Osteocyte (in vitro differentiated cells): ENCODE measurements at regions not wholly inside any gene's neighbourhood (a gene's known extent, or its start where the extent isn't known, plus 50 kb on each side); places are given as distances from the start of the nearest gene placed in this dataset.

ENCODE experiments used
- DNase-seq: peaks from one replicate; pipeline ENCODE4 v3.0.0; 2021; ENCODE audit warnings: mixed read lengths; ENCODE audit not compliant: unreplicated experiment; ENCODE audit errors: extremely low spot score
- H3K27ac Mint-ChIP-seq: one replicate; pipeline ENCODE4 v1.8.0; 2021; ENCODE audit warnings: mild to moderate bottlenecking, mixed read lengths; ENCODE audit not compliant: unreplicated experiment
- H3K27me3 Mint-ChIP-seq: one replicate; pipeline ENCODE4 v1.8.0; 2021; ENCODE audit warnings: mixed read lengths; ENCODE audit not compliant: unreplicated experiment
- H3K36me3 Mint-ChIP-seq: one replicate; pipeline ENCODE4 v1.8.0; 2021; ENCODE audit warnings: mixed read lengths; ENCODE audit not compliant: unreplicated experiment
- H3K4me1 Mint-ChIP-seq: one replicate; pipeline ENCODE4 v1.8.0; 2021; ENCODE audit warnings: mixed read lengths; ENCODE audit not compliant: unreplicated experiment
- H3K4me3 Mint-ChIP-seq: one replicate; pipeline ENCODE4 v1.8.0; 2021; ENCODE audit warnings: mild to moderate bottlenecking, moderate library complexity, mixed read lengths; ENCODE audit not compliant: unreplicated experiment
- H3K9me3 Mint-ChIP-seq: one replicate; pipeline ENCODE4 v1.8.0; 2021; ENCODE audit warnings: mixed read lengths; ENCODE audit not compliant: unreplicated experiment
- TF ChIP-seq, protein P1 (sequence below): fragments of 200-600 bp; sonication (generic); IDR thresholded peaks from 2 replicates; pipeline ENCODE4 v1.5.0; 2021; ENCODE audit warnings: antibody characterized with exemption, mild to moderate bottlenecking, moderate library complexity

DNA sequence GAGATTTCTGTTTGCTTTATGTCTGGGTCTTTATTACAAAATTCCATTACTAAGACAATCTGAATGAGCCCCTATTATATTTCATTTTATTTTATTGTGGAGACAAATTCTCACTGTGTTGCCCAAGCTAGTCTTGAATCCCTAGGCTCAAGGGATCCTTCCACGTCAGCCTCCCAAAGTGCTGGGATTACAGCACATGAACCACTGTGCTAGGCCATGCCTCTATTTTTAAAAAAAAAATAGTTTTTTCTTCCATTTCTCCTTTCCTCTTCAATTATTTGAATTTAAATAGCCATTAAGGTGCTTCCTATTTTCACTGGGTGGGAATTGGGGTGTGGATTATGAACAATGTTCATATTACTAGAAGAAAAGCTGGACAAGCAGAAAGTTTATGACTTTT, 1587.4 kb downstream of the GRIK2 start:
- Mint-ChIP-seq H3K9me3 (no peaks in the 10 kb centered on the region), H3K27ac (no peak overlapping the region), H3K4me3 (no peak overlapping the region), H3K4me1 (no peaks in the 10 kb centered on the region), H3K27me3 (peaks cover 2% of the 10 kb centered on the region), H3K36me3 (no peaks in the 10 kb centered on the region)
- DNase-seq = no peak
- TF ChIP-seq, protein P1, sequence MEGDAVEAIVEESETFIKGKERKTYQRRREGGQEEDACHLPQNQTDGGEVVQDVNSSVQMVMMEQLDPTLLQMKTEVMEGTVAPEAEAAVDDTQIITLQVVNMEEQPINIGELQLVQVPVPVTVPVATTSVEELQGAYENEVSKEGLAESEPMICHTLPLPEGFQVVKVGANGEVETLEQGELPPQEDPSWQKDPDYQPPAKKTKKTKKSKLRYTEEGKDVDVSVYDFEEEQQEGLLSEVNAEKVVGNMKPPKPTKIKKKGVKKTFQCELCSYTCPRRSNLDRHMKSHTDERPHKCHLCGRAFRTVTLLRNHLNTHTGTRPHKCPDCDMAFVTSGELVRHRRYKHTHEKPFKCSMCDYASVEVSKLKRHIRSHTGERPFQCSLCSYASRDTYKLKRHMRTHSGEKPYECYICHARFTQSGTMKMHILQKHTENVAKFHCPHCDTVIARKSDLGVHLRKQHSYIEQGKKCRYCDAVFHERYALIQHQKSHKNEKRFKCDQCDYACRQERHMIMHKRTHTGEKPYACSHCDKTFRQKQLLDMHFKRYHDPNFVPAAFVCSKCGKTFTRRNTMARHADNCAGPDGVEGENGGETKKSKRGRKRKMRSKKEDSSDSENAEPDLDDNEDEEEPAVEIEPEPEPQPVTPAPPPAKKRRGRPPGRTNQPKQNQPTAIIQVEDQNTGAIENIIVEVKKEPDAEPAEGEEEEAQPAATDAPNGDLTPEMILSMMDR = no peak

DNA sequence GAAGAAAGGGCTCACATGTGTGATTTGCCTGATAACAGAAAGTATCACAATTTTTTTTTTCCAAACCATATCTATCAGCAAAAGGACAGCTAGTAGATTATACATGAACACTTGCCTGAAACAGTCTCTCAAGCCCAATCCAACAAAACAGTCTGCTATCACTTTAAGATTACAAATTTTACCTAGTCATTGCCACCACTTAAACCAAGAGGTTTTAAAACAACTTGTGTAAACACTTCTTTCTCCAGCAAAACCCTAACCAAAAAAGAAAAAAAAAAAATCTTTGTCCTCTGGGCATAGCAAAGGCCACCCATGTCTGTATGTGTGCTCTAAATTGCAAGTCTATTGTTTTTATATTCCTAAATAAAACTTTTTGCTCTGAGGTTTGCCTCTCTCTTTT, 1568.4 kb downstream of the GRIK2 start:
- peaks cover 4% of the 10 kb centered on the region for H3K27me3 Mint-ChIP-seq
- DNase-seq = no peak
- no peak overlapping the region for H3K27ac Mint-ChIP-seq
- no peaks in the 10 kb centered on the region for H3K9me3 Mint-ChIP-seq
- no peaks in the 10 kb centered on the region for H3K4me1 Mint-ChIP-seq
- no peak overlapping the region for H3K4me3 Mint-ChIP-seq
- TF ChIP-seq, protein P1 = no peak
- H3K36me3 Mint-ChIP-seq = no peaks in the 10 kb centered on the region

DNA sequence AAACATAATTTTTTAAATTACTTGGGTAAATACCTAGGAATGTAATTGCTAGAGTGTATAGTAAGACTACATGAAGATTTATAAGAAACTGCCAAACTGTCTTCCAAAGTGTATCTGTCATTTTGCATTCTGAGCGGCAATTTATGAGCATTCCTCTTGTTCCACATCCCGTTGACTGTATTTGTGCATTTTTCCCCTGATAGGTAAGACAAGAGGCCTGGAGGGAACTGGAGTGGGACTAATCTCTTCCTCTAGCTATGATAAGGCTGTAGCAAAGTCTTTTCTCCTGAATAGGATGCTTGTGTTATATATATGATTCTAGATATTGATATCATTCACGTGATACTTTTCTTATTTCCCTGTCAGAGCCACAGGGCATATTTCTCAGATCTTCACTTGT, 1557.5 kb downstream of the GRIK2 start:
- H3K27ac Mint-ChIP-seq = no peak overlapping the region
- no peaks in the 10 kb centered on the region for H3K36me3 Mint-ChIP-seq
- H3K9me3 Mint-ChIP-seq = no peaks in the 10 kb centered on the region
- no peak for DNase-seq
- no peaks in the 10 kb centered on the region for H3K4me1 Mint-ChIP-seq
- H3K4me3 Mint-ChIP-seq = no peak overlapping the region
- TF ChIP-seq, protein P1 = no peak
- H3K27me3 Mint-ChIP-seq = peaks cover 2% of the 10 kb centered on the region

DNA sequence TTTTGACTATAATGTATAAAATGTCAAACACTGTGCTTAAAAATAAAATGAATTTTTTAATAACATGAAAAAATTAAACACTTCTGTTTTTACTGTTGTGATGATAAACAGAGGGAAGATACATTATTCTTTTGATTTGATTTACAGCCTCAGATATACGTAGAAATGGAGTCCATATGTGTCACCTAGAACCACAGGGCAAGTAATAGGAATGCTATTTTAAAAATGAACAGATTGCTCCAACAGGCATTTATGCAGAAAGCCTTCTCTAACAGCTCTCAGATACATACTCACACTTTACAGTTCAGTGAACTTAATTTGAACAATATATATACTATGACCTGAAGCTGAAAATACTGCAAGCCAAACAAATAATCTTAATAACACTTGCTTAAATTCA, 1551.0 kb downstream of the GRIK2 start:
- no peak overlapping the region for H3K4me3 Mint-ChIP-seq
- H3K9me3 Mint-ChIP-seq = no peaks in the 10 kb centered on the region
- H3K36me3 Mint-ChIP-seq = no peaks in the 10 kb centered on the region
- TF ChIP-seq, protein P1 = no peak
- no peaks in the 10 kb centered on the region for H3K27me3 Mint-ChIP-seq
- H3K27ac Mint-ChIP-seq = no peak overlapping the region
- H3K4me1 Mint-ChIP-seq = no peaks in the 10 kb centered on the region
- no peak for DNase-seq

DNA sequence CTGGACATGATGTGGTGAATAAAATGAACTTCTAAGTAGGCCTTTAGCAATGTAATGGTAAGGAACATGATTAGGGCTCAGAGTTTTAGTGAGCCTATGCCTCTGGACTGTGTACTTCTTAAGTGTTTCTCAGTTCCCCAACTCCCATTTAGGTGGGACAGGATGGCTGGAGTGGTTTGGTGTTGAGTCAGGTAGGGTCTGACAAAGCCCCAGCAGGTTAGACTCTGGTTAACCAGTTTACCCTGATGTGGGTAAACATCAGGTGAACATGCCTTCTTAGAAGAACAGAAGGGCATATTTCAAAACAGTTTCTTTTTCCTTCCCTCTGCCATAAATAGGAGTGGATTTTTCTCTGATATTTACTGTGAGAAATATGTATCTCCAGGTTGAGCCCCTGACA, 1548.7 kb downstream of the GRIK2 start:
- Mint-ChIP-seq H3K9me3 (no peaks in the 10 kb centered on the region), H3K36me3 (no peaks in the 10 kb centered on the region), H3K27ac (no peak overlapping the region), H3K4me1 (no peaks in the 10 kb centered on the region), H3K4me3 (no peak overlapping the region), H3K27me3 (peaks cover 2% of the 10 kb centered on the region)
- TF ChIP-seq, protein P1 = no peak
- DNase-seq = no peak
